Ectodermal cell (in vitro differentiated cells): ENCODE measurements at regions not wholly inside any gene's neighbourhood (a gene's known extent, or its start where the extent isn't known, plus 50 kb on each side); places are given as distances from the start of the nearest gene placed in this dataset.

Source experiments
- H3K27ac ChIP-seq: 2 replicates; pipeline ENCODE4 v1.7.0; 2013; ENCODE audit warnings: mild to moderate bottlenecking, low read depth, low read length; ENCODE audit not compliant: insufficient read depth, poor library complexity, severe bottlenecking
- H3K27me3 ChIP-seq: 2 replicates; pipeline ENCODE4 v1.7.0; 2013; ENCODE audit warnings: mild to moderate bottlenecking, low read length; ENCODE audit not compliant: insufficient read depth, control insufficient read depth, poor library complexity, severe bottlenecking
- H3K36me3 ChIP-seq: one replicate; pipeline ENCODE4 v1.7.0; 2013; ENCODE audit warnings: low read length; ENCODE audit not compliant: control insufficient read depth, insufficient read depth
- H3K4me1 ChIP-seq: one replicate; pipeline ENCODE4 v1.7.0; 2013; ENCODE audit warnings: low read length; ENCODE audit not compliant: control insufficient read depth, insufficient read depth
- H3K4me3 ChIP-seq: 2 replicates; pipeline ENCODE4 v1.7.0; 2013; ENCODE audit warnings: low read depth, low read length, control low read depth; ENCODE audit not compliant: insufficient read depth
- H3K9me3 ChIP-seq: 2 replicates; pipeline ENCODE4 v1.7.0; 2013; ENCODE audit warnings: mild to moderate bottlenecking, low read length, moderate library complexity; ENCODE audit not compliant: control insufficient read depth
- WGBS, 2 experiments: methylation state at CpG; one replicate each; pipeline ENCODE4 v1.1.7; 2013; ENCODE audit warnings: missing lambda C conversion rate in 2 of 2; 5-methylcytosine and 5-hydroxymethylcytosine counted together

DNA sequence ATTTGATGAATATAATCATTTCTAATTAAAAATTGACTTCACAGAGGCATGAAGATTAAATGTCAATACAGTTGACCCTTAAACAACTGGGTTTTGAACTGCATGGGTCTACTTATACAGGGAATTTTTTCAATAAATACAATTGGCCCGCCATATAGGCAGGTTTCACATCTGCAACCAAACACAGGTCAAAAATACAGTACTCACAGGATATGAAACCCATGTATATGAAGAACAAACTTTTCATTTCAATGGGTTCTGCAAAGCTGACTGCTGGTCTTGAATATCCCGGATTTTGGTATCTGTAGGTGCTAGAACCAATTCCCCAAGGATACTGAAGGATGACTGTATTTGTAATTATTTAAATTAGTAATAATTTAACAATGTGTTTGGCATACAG lies 555.6 kb downstream of the EPHA4 start:
- H3K27ac ChIP-seq: no peak overlapping the region
- no peak overlapping the region for H3K4me3 ChIP-seq
- 89 to 92% methylated on average over 2 of the region's 2 CpGs for WGBS, 2 experiments
- H3K9me3 ChIP-seq: no peaks in the 10 kb centered on the region
- no peaks in the 10 kb centered on the region for H3K27me3 ChIP-seq
- no peaks in the 10 kb centered on the region for H3K36me3 ChIP-seq
- no peaks in the 10 kb centered on the region for H3K4me1 ChIP-seq

DNA sequence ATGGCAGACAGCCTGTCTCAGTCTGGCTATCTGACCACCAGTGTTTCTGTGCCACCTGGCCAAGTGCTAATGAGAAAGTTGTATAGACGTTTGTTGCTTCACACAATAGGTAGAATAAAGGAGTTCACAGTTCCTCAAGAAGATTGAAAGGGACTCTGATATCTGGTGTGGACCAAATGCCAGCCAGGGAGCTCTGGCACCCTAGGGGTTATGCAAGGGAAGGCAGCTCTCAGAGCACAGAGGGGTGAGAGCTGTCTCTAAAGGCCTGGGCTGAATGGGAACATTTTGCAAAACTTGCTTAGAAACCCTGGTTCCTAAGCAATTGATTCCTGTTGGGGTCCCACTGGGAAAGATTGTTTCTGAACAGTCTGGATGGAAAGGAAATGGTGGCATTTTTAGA lies 553.8 kb downstream of the EPHA4 start:
- Histone ChIP-seq H3K27me3 (no peaks in the 10 kb centered on the region), H3K36me3 (no peaks in the 10 kb centered on the region), H3K27ac (no peak overlapping the region), H3K9me3 (no peaks in the 10 kb centered on the region), H3K4me1 (no peaks in the 10 kb centered on the region), H3K4me3 (no peak overlapping the region)
- 60 to 61% methylated on average over 1 of the region's 1 CpG for WGBS, 2 experiments

DNA sequence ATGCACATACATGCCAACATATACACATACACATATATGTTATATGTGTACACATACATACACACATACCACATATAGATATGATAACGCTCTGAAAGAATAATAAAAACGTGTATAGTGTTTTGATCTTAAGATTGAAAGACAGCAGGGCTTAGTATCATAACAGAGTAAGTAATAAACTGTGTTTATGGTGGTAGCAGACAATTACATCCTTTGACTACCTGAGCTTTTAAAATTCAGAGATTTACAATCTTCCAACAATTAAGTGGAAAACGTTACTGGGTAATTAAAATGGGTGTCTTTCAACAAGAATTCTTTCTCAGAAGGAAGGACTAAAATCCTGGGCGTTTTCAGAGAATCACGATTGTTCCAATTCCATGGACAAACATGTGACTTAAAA lies 552.4 kb downstream of the EPHA4 start:
- Histone ChIP-seq H3K4me1 (no peaks in the 10 kb centered on the region), H3K27ac (no peak overlapping the region), H3K9me3 (no peaks in the 10 kb centered on the region), H3K27me3 (no peaks in the 10 kb centered on the region), H3K4me3 (no peak overlapping the region), H3K36me3 (no peaks in the 10 kb centered on the region)
- WGBS, 2 experiments: 73 to 99% methylated on average over 3 to 4 of the region's 5 CpGs

DNA sequence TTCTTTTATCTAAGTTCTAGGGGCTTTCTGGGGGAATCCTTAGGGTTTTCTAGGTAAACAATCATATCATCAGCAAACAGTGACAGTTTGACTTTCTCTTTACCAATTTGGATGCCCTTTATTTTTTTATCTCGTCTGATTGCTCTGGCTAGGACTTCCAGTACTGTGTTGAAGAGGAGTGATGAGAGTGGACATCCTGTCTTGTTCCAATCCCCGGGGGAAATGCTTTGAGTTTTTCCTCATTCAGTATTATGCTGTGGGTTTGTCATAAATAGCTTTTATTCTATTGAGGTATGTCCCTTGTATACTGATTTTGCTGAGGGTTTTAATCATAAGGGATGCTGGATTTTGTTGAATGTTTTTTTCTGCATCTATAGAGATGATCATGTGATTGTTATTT lies 549.5 kb downstream of the EPHA4 start:
- Histone ChIP-seq H3K9me3 (no peaks in the 10 kb centered on the region), H3K27ac (no peak overlapping the region), H3K27me3 (no peaks in the 10 kb centered on the region), H3K4me1 (no peaks in the 10 kb centered on the region), H3K36me3 (no peaks in the 10 kb centered on the region), H3K4me3 (no peak overlapping the region)
- 85 to 90% methylated on average over 2 of the region's 2 CpGs for WGBS, 2 experiments

DNA sequence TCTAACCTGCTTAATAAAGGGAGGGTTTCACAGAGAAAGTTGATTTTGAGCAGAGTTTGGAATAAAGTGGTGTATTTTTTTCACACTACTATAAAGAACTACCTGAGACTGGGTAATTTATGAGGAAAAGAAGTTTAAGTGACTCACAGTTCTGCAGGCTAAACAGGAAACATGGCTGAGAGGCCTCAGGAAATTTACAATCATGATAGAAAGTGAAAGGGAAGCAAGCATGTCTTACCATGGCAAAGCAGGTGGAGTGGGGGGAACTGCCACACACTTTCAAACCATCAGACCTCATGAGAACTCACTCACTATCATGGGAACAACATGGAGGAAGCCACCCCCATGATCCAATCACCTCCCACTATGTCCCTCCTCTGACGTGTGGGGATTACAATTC lies 546.7 kb downstream of the EPHA4 start:
- Histone ChIP-seq H3K9me3 (no peaks in the 10 kb centered on the region), H3K27ac (no peak overlapping the region), H3K4me3 (no peak overlapping the region), H3K36me3 (no peaks in the 10 kb centered on the region), H3K4me1 (no peaks in the 10 kb centered on the region), H3K27me3 (no peaks in the 10 kb centered on the region)
- 100% methylated on average over 1 of the region's 1 CpG; no CpG with 5 or more reads in 1 of the 2 experiments for WGBS, 2 experiments

DNA sequence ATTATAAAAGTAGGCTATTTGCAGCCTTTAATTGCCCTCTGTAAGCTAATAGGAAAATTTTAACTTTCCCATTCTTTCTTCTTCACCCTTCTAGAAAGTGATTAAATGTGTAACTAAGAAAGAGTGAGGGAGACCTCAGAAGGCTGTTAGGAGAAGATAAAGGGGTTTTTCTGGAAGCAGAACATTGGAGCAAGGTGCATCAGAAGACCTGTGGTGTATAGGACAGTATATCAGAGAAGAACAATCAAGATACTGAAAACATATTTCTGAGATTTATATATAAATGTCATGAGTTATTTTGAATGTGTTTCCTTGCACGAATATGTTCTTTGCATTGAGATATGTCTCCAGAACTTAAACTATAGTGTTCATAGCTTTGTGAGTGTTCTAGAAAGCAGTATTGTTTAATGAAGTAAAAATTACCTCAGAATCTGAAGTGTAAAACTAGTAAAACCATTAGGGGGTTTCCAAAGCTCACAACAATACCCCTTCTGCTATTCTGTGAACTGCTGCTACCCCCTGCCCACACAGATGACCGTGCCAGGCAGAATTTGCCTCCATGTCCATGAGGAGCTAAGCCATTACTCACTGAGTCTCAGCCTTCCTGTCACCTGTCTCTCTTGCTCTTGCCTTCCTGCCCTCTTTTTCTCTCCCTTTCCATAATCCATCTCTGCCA lies 537.9 kb downstream of the EPHA4 start:
- no peaks in the 10 kb centered on the region for H3K4me1 ChIP-seq
- H3K27ac ChIP-seq: no peak overlapping the region
- H3K27me3 ChIP-seq: no peaks in the 10 kb centered on the region
- no peak overlapping the region for H3K4me3 ChIP-seq
- no peaks in the 10 kb centered on the region for H3K9me3 ChIP-seq
- 95 to 97% methylated on average over 2 of the region's 2 CpGs for WGBS, 2 experiments
- no peaks in the 10 kb centered on the region for H3K36me3 ChIP-seq

DNA sequence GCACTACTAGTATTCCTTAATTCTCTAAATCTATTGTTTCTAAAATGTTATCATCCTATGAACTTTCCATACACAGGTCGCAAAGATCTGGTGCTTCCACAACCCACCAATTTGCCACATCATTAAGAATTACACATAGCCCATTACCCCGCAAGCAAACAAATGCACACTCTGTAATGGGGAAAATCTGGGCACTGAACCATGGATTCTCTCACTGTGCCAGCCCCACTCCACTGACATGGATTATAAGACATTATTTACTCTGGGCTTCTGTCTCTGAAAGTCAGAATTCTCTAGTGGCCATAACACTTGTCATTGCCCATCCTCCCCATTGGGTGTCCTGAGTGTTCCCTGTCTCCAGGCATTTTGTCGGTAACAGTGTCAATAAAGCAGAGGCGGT lies 537.1 kb downstream of the EPHA4 start:
- no peaks in the 10 kb centered on the region for H3K4me1 ChIP-seq
- 97 to 98% methylated on average over 4 of the region's 4 CpGs for WGBS, 2 experiments

DNA sequence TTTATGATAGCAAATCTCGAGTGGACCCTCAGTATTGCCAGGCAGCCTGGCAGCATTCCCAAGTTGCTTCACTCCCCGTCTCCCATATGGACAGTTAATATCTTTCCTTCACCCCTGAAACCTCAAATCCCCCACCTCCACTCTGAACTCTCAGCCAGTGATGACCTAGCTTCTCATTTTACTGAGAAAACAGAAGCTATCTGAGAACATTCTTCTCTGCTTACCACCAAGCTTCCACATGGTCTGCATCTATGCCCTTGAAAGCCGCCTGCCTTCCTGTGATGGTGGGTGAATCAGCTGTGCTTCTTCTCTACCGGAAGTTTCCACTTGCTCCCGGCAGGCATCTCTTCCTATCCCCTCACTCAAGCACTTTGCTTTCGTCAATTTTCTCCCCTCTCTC lies 529.2 kb downstream of the EPHA4 start:
- Histone ChIP-seq H3K9me3 (no peaks in the 10 kb centered on the region), H3K36me3 (no peaks in the 10 kb centered on the region), H3K4me1 (no peaks in the 10 kb centered on the region), H3K27me3 (no peaks in the 10 kb centered on the region), H3K4me3 (no peak overlapping the region), H3K27ac (no peak overlapping the region)
- 93 to 94% methylated on average over 6 of the region's 6 CpGs for WGBS, 2 experiments

More for the DNA sequence above, 537.1 kb downstream of the EPHA4 start:
- H3K36me3 ChIP-seq: no peaks in the 10 kb centered on the region
- H3K27ac ChIP-seq: no peak overlapping the region
- H3K27me3 ChIP-seq: no peaks in the 10 kb centered on the region
- H3K9me3 ChIP-seq: no peaks in the 10 kb centered on the region
- no peak overlapping the region for H3K4me3 ChIP-seq

DNA sequence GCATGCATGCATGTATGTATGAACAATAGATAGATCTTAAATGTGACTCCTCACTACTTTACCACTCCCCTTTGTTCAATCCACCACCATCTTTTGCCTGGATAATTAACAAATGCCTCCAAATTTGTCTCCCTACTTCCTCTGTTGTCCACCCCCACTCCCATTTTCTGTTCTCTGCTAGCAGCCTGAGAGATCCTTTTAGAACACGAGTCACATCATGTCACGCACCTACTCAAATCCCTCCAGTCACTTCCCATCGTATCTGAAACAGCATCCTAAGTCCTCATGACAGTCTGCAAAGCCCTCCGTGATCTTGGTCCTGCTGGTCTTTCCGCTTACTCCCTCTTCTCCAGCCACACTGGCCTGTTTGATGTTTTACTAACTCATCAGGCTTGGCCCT lies 527.3 kb downstream of the EPHA4 start:
- Histone ChIP-seq H3K27ac (no peak overlapping the region), H3K9me3 (no peaks in the 10 kb centered on the region), H3K4me3 (no peak overlapping the region), H3K27me3 (no peaks in the 10 kb centered on the region), H3K4me1 (no peaks in the 10 kb centered on the region), H3K36me3 (no peaks in the 10 kb centered on the region)
- 93 to 95% methylated on average over 5 of the region's 5 CpGs for WGBS, 2 experiments

DNA sequence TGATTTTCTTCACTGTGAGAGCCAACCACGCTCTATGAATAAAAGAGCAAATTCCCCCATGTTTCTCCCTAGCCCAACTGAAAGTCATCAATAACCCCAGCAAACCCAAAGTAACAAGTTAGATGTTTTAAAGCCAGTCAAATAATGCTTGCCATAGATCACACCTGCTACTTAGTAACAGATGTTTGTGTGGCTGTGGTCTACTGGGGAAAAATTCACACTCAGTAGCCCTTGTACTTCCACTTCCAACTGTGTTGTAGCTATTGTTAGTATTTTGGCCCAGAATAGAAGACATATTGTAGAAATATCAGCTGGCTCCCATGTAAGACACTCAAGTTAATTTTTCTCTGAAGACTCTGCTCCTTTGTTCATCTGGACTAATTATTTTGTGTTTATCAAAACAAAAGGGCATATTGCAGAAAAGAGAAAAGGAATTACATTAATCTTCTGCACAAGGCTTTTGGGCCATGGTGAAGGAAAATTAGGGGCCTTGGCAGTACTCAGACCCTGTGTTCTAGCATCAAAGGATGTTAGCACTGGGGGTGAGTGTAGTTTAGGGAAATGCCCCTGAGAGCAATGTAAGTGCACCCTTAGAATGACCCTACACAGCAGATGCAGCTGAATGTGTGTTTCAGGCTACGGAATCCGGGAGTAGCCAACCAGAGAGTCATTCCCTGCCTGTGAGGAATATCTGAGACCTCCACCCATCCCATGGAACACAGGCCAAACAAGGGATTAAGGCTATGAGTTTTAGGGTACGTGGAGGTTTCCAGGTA lies 521.9 kb downstream of the EPHA4 start:
- Histone ChIP-seq H3K4me3 (no peak overlapping the region), H3K9me3 (no peaks in the 10 kb centered on the region), H3K27ac (no peak overlapping the region), H3K4me1 (no peaks in the 10 kb centered on the region), H3K27me3 (no peaks in the 10 kb centered on the region), H3K36me3 (no peaks in the 10 kb centered on the region)
- WGBS, 2 experiments: 73 to 74% methylated on average over 4 of the region's 4 CpGs
